HG03045 (cell line): ENCODE measurements at regions not wholly inside any gene's neighbourhood (a gene's known extent, or its start where the extent isn't known, plus 50 kb on each side); places are given as distances from the start of the nearest gene placed in this dataset.

Source experiments
- ATAC-seq: cut with Tn5 transposase; IDR thresholded peaks from one replicate; pipeline ENCODE4 v1.9.1; 2021; ENCODE audit warnings: mild to moderate bottlenecking, moderate library complexity; ENCODE audit not compliant: unreplicated experiment

DNA sequence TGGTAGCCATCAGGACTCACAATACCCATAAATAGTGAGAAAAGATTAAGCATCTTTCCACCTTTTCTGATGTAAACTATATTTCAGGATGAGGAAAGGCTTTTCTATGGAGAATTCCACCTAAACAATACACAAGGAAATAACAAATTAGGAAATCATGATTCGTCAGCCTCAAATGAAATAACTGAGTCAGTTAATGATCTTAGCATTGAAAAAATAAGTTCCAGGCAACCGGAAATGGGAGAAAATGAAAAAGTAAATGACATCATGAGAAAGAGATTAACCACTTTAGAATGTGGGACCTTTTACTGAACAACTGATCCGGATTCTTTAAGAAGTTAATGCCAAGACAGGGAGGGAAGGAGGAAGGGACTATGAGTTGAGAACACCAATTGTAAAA, 742.3 kb downstream of the TNS3 start:
- ATAC-seq, result no peak

DNA sequence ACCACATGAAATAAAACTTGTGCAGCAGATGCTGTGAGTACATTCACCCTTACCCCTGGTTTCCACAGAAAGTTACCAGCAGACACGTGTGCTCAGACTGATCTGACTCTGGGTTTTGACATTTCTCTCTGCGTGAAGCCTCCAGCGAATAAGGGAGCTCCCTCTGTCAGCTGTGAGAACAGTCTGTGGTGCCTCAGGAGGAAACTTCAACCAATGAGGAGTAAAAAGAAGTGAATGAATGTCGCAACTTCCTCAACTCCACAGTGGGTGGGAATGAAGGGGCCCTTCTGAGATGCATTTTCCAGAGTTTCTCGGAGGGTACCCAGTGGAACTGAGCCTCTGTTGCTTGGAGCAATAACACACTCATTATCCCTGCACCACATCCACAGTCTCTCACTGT, 743.4 kb downstream of the TNS3 start:
- no peak for ATAC-seq

- no peak for ATAC-seq
Observed at GRCh38 chr7:46835556-46835955, 746.4 kb downstream of the TNS3 start.

- no peak for ATAC-seq
Observed at GRCh38 chr7:46834921-46835320, 747.0 kb downstream of the TNS3 start.

DNA sequence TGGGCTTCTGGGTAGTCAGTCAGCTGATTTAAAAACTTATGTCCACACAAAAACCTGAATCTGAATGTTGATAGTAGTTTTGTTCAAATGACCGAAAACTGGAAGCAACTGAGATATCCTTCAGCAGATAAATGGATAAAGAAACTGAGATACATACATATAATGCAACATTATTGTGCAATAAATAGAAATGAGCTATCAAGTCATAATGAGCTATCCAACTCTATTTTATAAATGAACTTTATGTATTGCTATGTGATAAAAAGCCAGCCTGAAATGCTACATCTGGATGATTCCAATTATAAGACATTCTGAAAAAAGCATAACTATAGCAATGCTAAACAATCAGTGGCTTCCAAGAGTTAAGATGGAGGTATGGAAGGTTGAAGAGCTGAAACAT, 748.7 kb downstream of the TNS3 start:
- ATAC-seq, result no peak

- no peak for ATAC-seq
Observed at GRCh38 chr7:46832136-46832535, 749.8 kb downstream of the TNS3 start.

DNA sequence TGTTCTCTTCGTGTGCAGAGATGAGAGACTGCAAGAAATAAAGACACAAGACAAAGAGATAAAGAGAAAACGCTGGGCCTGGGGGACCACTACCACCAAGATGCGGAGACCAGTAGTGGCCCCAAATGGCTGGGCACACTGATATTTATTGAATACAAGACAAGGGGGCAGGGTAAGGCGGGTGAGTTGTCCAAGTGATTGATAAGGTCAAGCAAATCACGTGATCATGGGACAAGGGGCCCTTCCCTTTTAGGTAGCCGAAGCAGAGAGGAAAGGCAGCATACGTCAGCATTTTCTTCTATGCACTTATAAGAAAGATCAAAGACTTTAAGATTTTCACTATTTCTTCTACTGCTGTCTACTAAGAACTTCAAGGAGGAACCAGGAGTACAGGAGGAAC, 762.1 kb downstream of the TNS3 start:
- ATAC-seq, result no peak

GRCh38 chr7:46814516-46815250, 767.2 kb downstream of the TNS3 start:
- ATAC-seq, result no peak

DNA sequence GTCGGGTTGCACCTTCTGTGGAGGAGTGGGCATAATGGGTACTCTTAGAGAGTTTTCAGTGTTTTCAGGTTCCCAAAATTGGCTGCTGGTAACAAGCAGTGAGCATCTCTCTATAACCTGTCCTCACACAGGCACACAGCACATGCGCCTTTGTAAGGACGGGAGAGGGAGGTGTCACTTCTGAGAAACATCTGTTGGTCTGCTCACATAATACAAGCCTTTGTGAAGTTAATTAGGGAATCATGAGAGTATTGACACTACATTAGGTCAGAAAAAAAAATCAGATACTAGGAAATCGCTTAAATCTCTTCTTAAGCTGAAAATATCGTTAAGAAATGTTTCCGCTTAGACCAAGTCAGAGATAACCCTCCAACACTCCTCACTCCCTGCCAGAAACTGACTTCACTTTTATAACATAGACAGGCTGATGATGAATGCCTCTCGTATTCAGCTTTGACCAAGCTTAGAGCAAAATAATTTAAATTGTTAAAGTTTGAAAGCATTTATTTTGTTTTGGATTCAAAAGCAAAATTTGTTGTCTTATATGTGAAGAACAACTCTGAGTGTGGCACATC, 769.7 kb downstream of the TNS3 start:
- no peak for ATAC-seq

DNA sequence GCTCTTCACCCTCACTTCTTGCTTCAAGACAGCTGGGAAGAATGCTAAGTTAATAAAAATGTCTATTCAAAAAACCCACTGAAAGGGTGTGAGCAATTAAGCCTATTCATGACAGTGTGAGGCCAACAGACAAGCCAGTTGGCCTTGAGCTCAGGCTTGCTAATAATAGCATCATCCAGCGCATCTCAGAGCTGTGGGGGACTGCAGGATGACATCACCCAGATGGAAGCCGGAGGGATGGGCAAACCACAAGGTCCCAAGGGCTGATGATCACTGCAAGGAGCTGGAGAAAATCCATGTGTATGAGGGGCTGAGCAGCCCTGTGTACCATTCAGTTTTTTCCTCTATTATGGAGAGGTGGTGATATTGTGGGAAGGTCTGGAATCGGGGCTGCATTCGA, 770.4 kb downstream of the TNS3 start:
- ATAC-seq, result no peak

DNA sequence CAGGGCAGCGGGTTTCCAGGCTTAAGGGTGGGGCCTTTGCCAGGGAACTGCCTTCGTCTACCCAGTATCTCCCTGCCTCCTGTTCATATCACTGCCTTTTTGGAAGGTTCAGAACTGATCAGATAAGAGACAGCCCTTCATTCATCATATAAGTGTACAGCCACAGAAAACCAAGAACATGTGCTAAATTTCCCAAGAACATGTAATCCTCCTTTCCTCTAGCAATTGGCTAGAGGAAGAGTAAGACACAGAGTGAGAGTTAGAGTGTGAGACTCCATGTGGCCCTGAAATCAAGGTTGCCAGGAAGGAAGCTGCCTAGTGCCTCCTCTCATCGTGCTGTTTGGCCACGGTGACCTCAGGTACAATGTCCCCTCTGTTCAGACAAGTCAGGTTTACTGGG, 770.9 kb downstream of the TNS3 start:
- ATAC-seq, result no peak

- ATAC-seq, result no peak
Observed at GRCh38 chr7:46809886-46810285, 772.0 kb downstream of the TNS3 start.

GRCh38 chr7:46806856-46807255, 775.1 kb downstream of the TNS3 start:
- ATAC-seq, result no peak

GRCh38 chr7:46802479-46802878, 779.4 kb downstream of the TNS3 start:
- ATAC-seq, result no peak

DNA sequence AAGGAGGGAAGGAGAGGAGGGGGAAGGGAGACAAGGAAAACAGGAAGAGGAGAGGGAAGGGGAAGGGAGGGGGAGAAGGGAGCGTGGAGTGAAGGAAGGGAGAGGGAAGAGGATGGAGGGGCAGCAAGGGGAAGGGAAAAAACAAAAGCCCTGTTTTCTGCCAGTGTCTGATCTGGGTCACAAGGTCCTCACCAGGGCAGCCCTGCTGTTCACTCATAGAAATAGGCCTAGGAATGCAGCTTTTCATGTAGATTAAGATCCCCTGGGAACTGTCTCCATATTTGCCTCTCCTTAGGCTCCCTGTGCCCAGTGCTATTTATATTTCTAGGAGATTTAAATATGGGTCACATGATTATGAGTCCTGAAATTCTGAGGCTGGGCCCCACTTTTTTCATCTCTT, 790.7 kb downstream of the TNS3 start:
- ATAC-seq, result no peak

GRCh38 chr7:46786995-46787394, 794.9 kb downstream of the TNS3 start:
- ATAC-seq, result no peak

DNA sequence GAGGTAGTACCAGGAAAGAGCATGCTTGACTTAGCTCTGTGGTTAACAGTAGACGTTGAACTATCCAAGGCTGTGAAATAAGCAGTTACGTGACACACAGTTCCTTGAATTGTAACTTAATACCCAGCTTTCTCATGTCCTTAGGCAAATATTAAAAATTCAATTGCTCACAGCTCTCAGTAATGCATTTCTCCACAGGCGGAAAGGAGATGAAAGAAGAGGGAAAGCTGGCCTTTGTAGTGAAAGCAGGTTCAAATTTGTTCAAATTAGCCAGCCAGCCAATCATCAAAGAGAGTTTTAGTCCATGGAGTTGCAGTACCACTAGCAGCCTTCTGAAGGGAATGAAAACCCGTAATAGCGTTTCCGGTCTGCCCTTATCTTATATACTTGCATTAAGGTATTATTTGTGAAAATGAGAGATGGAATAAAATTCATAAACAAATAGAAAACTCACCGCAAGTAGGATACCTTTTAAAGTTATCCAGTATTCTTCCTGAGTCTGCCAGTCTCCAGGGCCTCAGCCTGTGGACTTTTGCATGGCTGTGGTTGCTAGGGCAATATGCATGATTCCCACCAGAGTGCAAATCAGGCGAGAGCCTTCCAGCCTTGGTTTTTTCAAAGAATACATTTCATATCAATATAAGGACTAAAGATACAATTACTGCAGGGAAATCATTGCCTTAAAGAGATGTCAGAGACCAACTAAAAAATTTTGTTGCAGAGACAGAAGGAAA, 795.5 kb downstream of the TNS3 start:
- ATAC-seq, result no peak

DNA sequence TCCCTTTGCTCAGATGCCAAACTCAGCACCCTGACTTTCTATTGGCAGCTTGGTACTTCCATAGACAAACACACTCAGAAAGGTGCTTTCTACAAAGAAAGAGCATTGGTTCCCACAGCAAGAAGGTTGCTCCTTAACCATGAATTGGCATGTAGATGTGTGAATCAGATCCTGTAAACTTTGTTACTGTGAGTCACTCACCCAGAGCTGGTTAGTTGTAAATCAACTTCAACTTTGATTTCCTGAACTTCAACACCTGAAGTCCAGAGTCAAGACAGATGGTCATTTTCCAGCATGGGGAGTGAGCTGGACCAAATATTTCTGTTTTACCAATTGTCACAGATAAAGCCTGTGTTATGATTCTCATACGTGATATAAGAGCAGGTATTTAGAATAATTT, 797.2 kb downstream of the TNS3 start:
- no peak for ATAC-seq

DNA sequence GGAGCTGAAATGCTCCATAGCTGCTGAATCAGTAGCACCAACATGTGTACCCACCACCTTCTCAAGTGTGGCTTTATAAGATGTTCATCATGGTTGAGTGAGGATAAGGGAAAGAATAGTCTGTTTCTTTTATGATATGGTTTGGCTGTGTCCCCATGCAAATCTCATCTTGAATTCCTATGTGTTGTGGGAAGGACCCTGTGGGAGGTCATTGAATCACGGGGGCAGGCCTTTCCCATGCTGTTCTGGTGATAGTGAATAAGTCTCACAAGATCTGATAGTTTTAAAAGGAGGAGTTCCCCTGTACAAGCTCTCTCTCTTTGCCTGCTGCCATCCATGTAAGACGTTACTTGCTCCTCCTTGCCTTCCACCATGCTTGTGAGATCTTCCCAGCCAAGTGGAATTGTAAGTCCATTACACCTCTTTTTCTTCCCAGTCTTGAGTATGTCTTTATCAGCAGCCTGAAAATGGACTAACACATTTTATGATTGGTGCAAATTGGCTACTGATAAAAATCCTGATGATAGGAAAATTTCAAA, 799.9 kb downstream of the TNS3 start:
- ATAC-seq, result no peak

GRCh38 chr7:46776790-46777189, 805.1 kb downstream of the TNS3 start:
- no peak for ATAC-seq

DNA sequence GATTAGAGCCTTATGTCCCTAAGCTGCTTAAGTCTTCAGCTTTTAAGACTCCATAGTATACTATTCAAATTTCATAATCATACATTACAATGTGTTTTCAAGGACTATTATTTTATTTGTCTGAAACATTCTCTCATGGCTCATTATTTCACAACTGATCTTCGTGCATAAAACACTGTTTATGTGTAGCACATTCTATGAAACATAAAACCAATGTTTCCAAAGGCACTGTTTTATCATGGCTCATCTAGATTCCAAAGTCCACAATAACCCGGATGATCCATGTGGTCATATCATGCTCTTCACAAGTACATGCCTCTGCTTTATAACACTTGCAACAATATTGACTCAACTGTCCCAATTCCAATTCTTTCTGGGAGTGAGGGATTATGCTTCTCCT, 806.1 kb downstream of the TNS3 start:
- no peak for ATAC-seq

GRCh38 chr7:46775020-46775419, 806.9 kb downstream of the TNS3 start:
- no peak for ATAC-seq
